GM23338 (cell line): ENCODE measurements at regions not wholly inside any gene's neighbourhood (a gene's known extent, or its start where the extent isn't known, plus 50 kb on each side); places are given as distances from the start of the nearest gene placed in this dataset.

Source experiments
- CTCF ChIP-seq, 2 experiments: fragments of 200-600 bp in 1 of 2; sonication (generic) in 1 of 2; conservative IDR thresholded peaks; 2 replicates each; pipeline versions ENCODE4 v1.5.1 to v1.6.1; 2016 to 2017; ENCODE audit warnings: antibody characterized with exemption in 2 of 2, low read depth in 2 of 2, mild to moderate bottlenecking in 2 of 2, moderate library complexity in 1 of 2
- ETS1 ChIP-seq: IDR thresholded peaks from 2 replicates; pipeline ENCODE4 v1.6.1; 2016; ENCODE audit warnings: antibody characterized with exemption
- EZH2 ChIP-seq: fragments of 200-600 bp; sonication (generic); IDR thresholded peaks from one replicate; pipeline ENCODE4 v1.8.0; 2017; ENCODE audit warnings: antibody characterized with exemption, mild to moderate bottlenecking, low read depth; ENCODE audit not compliant: unreplicated experiment
- EZH2phosphoT487 ChIP-seq: fragments of 200-600 bp; sonication (generic); IDR thresholded peaks from one replicate; pipeline ENCODE4 v1.8.1; 2018; ENCODE audit warnings: antibody characterized with exemption; ENCODE audit not compliant: unreplicated experiment
- JUNB ChIP-seq: IDR thresholded peaks from one replicate; pipeline ENCODE4 v1.6.1; 2016; ENCODE audit warnings: antibody characterized with exemption; ENCODE audit not compliant: unreplicated experiment
- POLR2AphosphoS5 ChIP-seq: IDR thresholded peaks from 2 replicates; pipeline ENCODE4 v1.6.1; 2016; ENCODE audit warnings: antibody characterized with exemption, low read depth
- REST ChIP-seq: IDR thresholded peaks from one replicate; pipeline ENCODE4 v1.6.1; 2018; ENCODE audit warnings: antibody characterized with exemption; ENCODE audit not compliant: unreplicated experiment
- ZNF114 ChIP-seq: fragments of 250-450 bp; sonication (Bioruptor Pico); IDR thresholded peaks from 2 replicates; pipeline ENCODE4 v1.5.0; 2020; ENCODE audit warnings: mild to moderate bottlenecking, moderate library complexity

- no peak for TF ChIP-seq POLR2AphosphoS5
- no peak for TF ChIP-seq CTCF (conservative IDR thresholded peaks at IDR 0.05; ENCODE audit: low read depth in 2 of 2)
- no peak for TF ChIP-seq EZH2
- no peak for TF ChIP-seq REST
- no peak for TF ChIP-seq EZH2phosphoT487
- no peak for TF ChIP-seq ZNF114
- TF ChIP-seq JUNB = no peak
- no peak for TF ChIP-seq ETS1
These were observed 107.7 kb downstream of the FOXF2 start for GRCh38 chr6:1496836-1497760.
